ENCODE measurements at regions not wholly inside any gene's neighbourhood (a gene's known extent, or its start where the extent isn't known, plus 50 kb on each side); places are given as distances from the start of the nearest gene placed in this dataset.

- ChIA-PET POLR2A (no interaction called here), CTCF (no interaction called here)
- no peaks in the 10 kb centered on the region for H3K36me3 ChIP-seq (ENCODE audit: control insufficient read depth in 2 of 2, extremely low read depth in 1 of 2, insufficient read depth in 2 of 2, low read length in 2 of 2)
- DNase-seq (ENCODE audit: low read depth, low spot score) (no peak), FAIRE-seq (no peak)
- no peak overlapping the region for H3K9ac ChIP-seq (replicated peaks; ENCODE audit: extremely low read depth, insufficient read depth, low read length)
- H3K4me3 ChIP-seq (replicated peaks in 1 of 3; ENCODE audit: insufficient read depth in 1 of 3, low read depth in 1 of 3, low read length in 3 of 3), result no peak overlapping the region
- no peaks in the 10 kb centered on the region for H4K20me1 ChIP-seq (replicated peaks; ENCODE audit: control insufficient read depth, extremely low read depth, insufficient read depth, low read length)
- TF ChIP-seq POLR2AphosphoS5 (IDR thresholded peaks at IDR 0.05; ENCODE audit: insufficient read depth, low read depth, low read length) (no peak), CTCF (IDR thresholded peaks at IDR 0.05; ENCODE audit: extremely low read depth in 1 of 2, insufficient read depth in 1 of 2, low read depth in 1 of 2, low read length in 2 of 2) (no peak), POLR2A (IDR thresholded peaks at IDR 0.05; ENCODE audit: low read depth, low read length) (no peak), JUN (IDR thresholded peaks at IDR 0.05; ENCODE audit: borderline replicate concordance, insufficient read depth, insufficient read length, low read depth) (no peak), EZH2 (IDR thresholded peaks at IDR 0.05; ENCODE audit: borderline replicate concordance, low read depth, low read length, severe bottlenecking) (no peak)
- dilution Hi-C loops (cut with MboI; ENCODE audit: extremely low pct_ligation_motif_present, low sequenced_read_pairs) (no loop called here), intact Hi-C loops (cut with micrococcal nuclease) (no loop called here)
- H3K27me3 ChIP-seq (ENCODE audit: control insufficient read depth in 2 of 2, insufficient read depth in 2 of 2, low read length in 2 of 2), result no peaks in the 10 kb centered on the region
- no peak overlapping the region for H2AFZ ChIP-seq (ENCODE audit: low read depth, low read length)
- no peak overlapping the region for H3K4me2 ChIP-seq (ENCODE audit: insufficient read depth, low read length)
- H3K9me1 ChIP-seq (replicated peaks; ENCODE audit: control insufficient read depth, extremely low read depth, insufficient read depth, low read length), result no peaks in the 10 kb centered on the region
- no TSS peak for BruUV-seq (replicated peaks)
- no peaks in the 10 kb centered on the region for H3K79me2 ChIP-seq (ENCODE audit: control insufficient read depth, insufficient read depth, low read length)
- no peaks in the 10 kb centered on the region for H3K4me1 ChIP-seq (ENCODE audit: control insufficient read depth, extremely low read depth, insufficient read depth, low read length)
- H3K9me3 ChIP-seq (replicated peaks; ENCODE audit: control insufficient read depth, insufficient read depth, low read length), result no peaks in the 10 kb centered on the region
- no peak overlapping the region for H3K27ac ChIP-seq (ENCODE audit: insufficient read depth, low read depth, low read length)
These were observed 168.8 kb upstream of the MKI67 start for GRCh38 chr10:128295003-128295402.

GRCh38 chr10:128296253-128297007 is 170.2 kb upstream of the MKI67 start:
- TF ChIP-seq JUN (IDR thresholded peaks at IDR 0.05; ENCODE audit: borderline replicate concordance, insufficient read depth, insufficient read length, low read depth), result no peak

More at GRCh38 chr10:128296253-128297007, 170.2 kb upstream of the MKI67 start:
- dilution Hi-C loops (cut with MboI; ENCODE audit: extremely low pct_ligation_motif_present, low sequenced_read_pairs) (no loop called here), intact Hi-C loops (cut with micrococcal nuclease) (no loop called here)
- H3K9ac ChIP-seq (replicated peaks; ENCODE audit: extremely low read depth, insufficient read depth, low read length), result no peak overlapping the region
- FAIRE-seq (no peak), DNase-seq (ENCODE audit: low read depth, low spot score) (no peak)
- no peaks in the 10 kb centered on the region for H3K36me3 ChIP-seq (ENCODE audit: control insufficient read depth in 2 of 2, extremely low read depth in 1 of 2, insufficient read depth in 2 of 2, low read length in 2 of 2)
- ChIA-PET POLR2A (no interaction called here), CTCF (no interaction called here)
- no peaks in the 10 kb centered on the region for H3K79me2 ChIP-seq (ENCODE audit: control insufficient read depth, insufficient read depth, low read length)
- no peaks in the 10 kb centered on the region for H3K27me3 ChIP-seq (ENCODE audit: control insufficient read depth in 2 of 2, insufficient read depth in 2 of 2, low read length in 2 of 2)
- no peak overlapping the region for H3K4me2 ChIP-seq (ENCODE audit: insufficient read depth, low read length)
- no peak overlapping the region for H3K4me3 ChIP-seq (replicated peaks in 1 of 3; ENCODE audit: insufficient read depth in 1 of 3, low read depth in 1 of 3, low read length in 3 of 3)
- no peak overlapping the region for H3K27ac ChIP-seq (ENCODE audit: insufficient read depth, low read depth, low read length)
- BruUV-seq (replicated peaks), result no TSS peak
- no peaks in the 10 kb centered on the region for H3K9me1 ChIP-seq (replicated peaks; ENCODE audit: control insufficient read depth, extremely low read depth, insufficient read depth, low read length)
- H3K4me1 ChIP-seq (ENCODE audit: control insufficient read depth, extremely low read depth, insufficient read depth, low read length), result no peaks in the 10 kb centered on the region
- H2AFZ ChIP-seq (ENCODE audit: low read depth, low read length), result no peak overlapping the region
- no peaks in the 10 kb centered on the region for H4K20me1 ChIP-seq (replicated peaks; ENCODE audit: control insufficient read depth, extremely low read depth, insufficient read depth, low read length)
- no peaks in the 10 kb centered on the region for H3K9me3 ChIP-seq (replicated peaks; ENCODE audit: control insufficient read depth, insufficient read depth, low read length)
